ENCODE measurements at regions not wholly inside any gene's neighbourhood (a gene's known extent, or its start where the extent isn't known, plus 50 kb on each side); places are given as distances from the start of the nearest gene placed in this dataset.

GRCh38 chr10:131848296-131848695 lies 52.5 kb upstream of the PPP2R2D start:
- H3K36me3 ChIP-seq (ENCODE audit: low read depth, missing control alignments) = no peaks in the 10 kb centered on the region
- WGBS, 2 donors = 83 to 100% methylated on average over 1 to 11 of the region's 11 CpGs
- no peaks in the 10 kb centered on the region for H3K4me1 ChIP-seq
- H3K4me3 ChIP-seq = no peak overlapping the region
- no peak overlapping the region for H3K27ac ChIP-seq
- DNase-seq = no peak
- no peaks in the 10 kb centered on the region for H3K27me3 ChIP-seq
- no peaks in the 10 kb centered on the region for H3K9me3 ChIP-seq
- TF ChIP-seq CTCF (IDR thresholded peaks at IDR 0.05) (no peak), POLR2A (IDR thresholded peaks at IDR 0.05) (no peak)
- intact Hi-C loops (cut with DNase I; ENCODE audit: low total_unique reads) = no loop called here

GRCh38 chr10:131848741-131849590 lies 51.8 kb upstream of the PPP2R2D start:
- no peak for DNase-seq
- TF ChIP-seq CTCF (IDR thresholded peaks at IDR 0.05) (no peak), POLR2A (IDR thresholded peaks at IDR 0.05) (no peak)

GRCh38 chr10:131849591-131850382 lies 51.0 kb upstream of the PPP2R2D start:
- WGBS, 2 donors = 85 to 88% methylated on average over 28 to 29 of the region's 29 CpGs
- DNase-seq = no peak
- no peak overlapping the region for H3K4me3 ChIP-seq
- H3K27me3 ChIP-seq = no peaks in the 10 kb centered on the region
- intact Hi-C loops (cut with DNase I; ENCODE audit: low total_unique reads) = no loop called here
- no peak overlapping the region for H3K27ac ChIP-seq
- no peaks in the 10 kb centered on the region for H3K36me3 ChIP-seq (ENCODE audit: low read depth, missing control alignments)
- no peaks in the 10 kb centered on the region for H3K4me1 ChIP-seq
- no peaks in the 10 kb centered on the region for H3K9me3 ChIP-seq
- TF ChIP-seq CTCF (IDR thresholded peaks at IDR 0.05) (no peak), POLR2A (IDR thresholded peaks at IDR 0.05) (no peak)

More at GRCh38 chr10:131848741-131849590, 51.8 kb upstream of the PPP2R2D start:
- H3K27ac ChIP-seq = no peak overlapping the region
- H3K27me3 ChIP-seq = no peaks in the 10 kb centered on the region
- no peak overlapping the region for H3K4me3 ChIP-seq
- H3K9me3 ChIP-seq = no peaks in the 10 kb centered on the region
- intact Hi-C loops (cut with DNase I; ENCODE audit: low total_unique reads) = no loop called here
- no peaks in the 10 kb centered on the region for H3K4me1 ChIP-seq
- WGBS, 2 donors = 86 to 93% methylated on average over 26 to 39 of the region's 39 CpGs
- H3K36me3 ChIP-seq (ENCODE audit: low read depth, missing control alignments) = no peaks in the 10 kb centered on the region

GRCh38 chr10:131850383-131850870 lies 50.4 kb upstream of the PPP2R2D start:
- Histone ChIP-seq H3K4me3 (no peak overlapping the region), H3K9me3 (no peaks in the 10 kb centered on the region), H3K27me3 (no peaks in the 10 kb centered on the region), H3K27ac (no peak overlapping the region), H3K36me3 (ENCODE audit: low read depth, missing control alignments) (no peaks in the 10 kb centered on the region), H3K4me1 (no peaks in the 10 kb centered on the region)
- 73 to 78% methylated on average over 6 of the region's 6 CpGs for WGBS, 2 donors
- intact Hi-C loops (cut with DNase I; ENCODE audit: low total_unique reads) = no loop called here
- DNase-seq = no peak
- TF ChIP-seq POLR2A (IDR thresholded peaks at IDR 0.05) (no peak), CTCF (IDR thresholded peaks at IDR 0.05) (no peak)

Data from testis (tissue), 2 donors.